GM19467 (cell line): ENCODE measurements at regions not wholly inside any gene's neighbourhood (a gene's known extent, or its start where the extent isn't known, plus 50 kb on each side); places are given as distances from the start of the nearest gene placed in this dataset.

Experiments used
- ATAC-seq: cut with Tn5 transposase; IDR thresholded peaks from one replicate; pipeline ENCODE4 v1.9.1; 2021; ENCODE audit warnings: mild to moderate bottlenecking, moderate library complexity; ENCODE audit not compliant: unreplicated experiment

DNA sequence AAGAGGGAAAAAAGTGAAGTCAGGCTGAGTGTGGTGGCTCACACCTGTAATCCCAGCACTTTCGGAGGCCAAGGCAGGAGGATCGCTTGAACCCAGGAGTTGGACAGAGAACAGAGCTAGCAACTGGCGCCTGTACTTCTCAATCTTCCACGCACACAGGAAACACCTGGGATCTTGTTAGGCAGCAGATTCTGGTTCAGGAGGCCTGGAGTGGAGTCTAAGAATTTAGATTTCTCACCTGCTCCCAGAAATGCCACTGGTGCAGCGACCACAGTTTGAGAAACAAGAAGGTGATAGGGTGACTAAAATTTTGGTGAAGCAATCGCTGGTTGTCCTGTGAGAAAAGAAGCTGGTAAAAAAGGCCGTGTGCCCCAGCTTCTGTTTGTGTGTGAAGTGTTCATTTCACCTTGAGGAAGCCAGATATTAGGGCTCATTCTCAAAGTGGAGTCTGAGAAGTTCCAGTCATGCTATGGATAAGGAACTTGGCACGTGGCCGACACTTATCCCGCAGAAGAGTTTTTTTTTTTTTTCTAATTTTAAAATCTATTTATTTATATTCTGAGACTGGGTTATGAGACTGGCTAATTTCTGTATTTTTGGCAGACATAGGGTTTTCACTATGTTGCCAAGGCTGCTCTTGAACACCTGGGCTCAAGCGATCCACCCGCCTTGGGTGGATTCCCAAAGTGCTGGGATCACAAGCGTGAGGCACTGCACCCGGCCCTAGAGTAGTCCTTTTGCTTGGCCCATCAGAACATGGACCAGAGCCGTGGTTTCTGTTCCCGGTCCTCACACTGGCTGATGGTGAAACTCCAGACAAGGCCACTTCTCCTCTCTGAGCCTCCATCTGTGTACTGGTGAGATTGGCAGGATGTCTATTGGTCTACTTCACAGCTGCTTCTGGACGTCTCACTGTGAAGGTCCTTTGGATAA, 324.6 kb upstream of the PROK2 start:
- ATAC-seq: no peak

GRCh38 chr3:72105306-72105705, 320.4 kb upstream of the PROK2 start:
- no peak for ATAC-seq

GRCh38 chr3:72102112-72102616, 317.2 kb upstream of the PROK2 start:
- peak; percentile 46 for ATAC-seq

- no peak for ATAC-seq
These were observed 316.5 kb upstream of the PROK2 start for GRCh38 chr3:72101494-72101893.

- ATAC-seq: peak; percentile 47
These were observed 315.7 kb upstream of the PROK2 start for GRCh38 chr3:72100601-72101187.

DNA sequence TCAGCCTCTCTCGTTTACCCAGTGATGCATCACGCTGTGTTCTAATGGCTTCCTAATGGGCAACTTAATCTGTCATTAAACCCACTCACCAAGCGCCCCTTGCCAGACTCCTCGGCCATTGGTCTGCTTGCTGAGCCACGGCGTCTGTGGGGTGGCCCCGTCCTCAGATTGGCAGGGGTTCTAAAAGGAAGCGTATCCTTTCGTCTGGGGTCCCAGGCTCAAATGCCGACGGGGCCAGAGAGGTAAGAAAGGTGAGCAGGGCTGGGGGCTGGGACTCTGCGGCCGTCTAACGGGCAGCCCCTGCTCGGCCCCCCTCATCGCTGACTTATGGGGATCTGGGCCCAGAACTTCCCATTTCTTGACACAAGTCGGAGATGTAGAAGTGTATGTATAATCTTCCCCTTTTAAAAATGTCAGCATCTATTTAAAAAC, 315.1 kb upstream of the PROK2 start:
- no peak for ATAC-seq

- no peak for ATAC-seq
These were observed 314.6 kb upstream of the PROK2 start for GRCh38 chr3:72099326-72100079.

DNA sequence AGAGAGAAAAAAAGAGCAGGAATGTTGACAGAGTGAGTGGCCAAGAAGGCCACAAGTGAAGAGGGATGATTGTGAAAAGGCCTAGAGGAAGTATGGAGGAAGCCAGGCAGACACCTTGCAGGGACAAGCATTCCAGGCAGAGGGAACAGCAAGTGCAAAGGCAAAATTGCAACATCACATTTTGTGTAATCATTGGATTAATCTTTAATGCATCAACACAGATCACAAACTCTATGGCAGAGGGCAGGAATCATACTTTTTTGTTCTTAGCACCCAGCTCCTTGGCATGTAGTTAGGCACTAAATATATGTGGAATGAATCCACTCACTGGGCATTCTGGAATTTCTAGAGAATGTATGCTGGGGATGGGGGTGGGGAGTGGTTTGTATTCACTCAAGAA, 312.1 kb upstream of the PROK2 start:
- ATAC-seq: no peak

- no peak for ATAC-seq
These were observed 310.6 kb upstream of the PROK2 start for GRCh38 chr3:72095521-72095920.

GRCh38 chr3:72093992-72094334, 309.0 kb upstream of the PROK2 start:
- no peak for ATAC-seq

DNA sequence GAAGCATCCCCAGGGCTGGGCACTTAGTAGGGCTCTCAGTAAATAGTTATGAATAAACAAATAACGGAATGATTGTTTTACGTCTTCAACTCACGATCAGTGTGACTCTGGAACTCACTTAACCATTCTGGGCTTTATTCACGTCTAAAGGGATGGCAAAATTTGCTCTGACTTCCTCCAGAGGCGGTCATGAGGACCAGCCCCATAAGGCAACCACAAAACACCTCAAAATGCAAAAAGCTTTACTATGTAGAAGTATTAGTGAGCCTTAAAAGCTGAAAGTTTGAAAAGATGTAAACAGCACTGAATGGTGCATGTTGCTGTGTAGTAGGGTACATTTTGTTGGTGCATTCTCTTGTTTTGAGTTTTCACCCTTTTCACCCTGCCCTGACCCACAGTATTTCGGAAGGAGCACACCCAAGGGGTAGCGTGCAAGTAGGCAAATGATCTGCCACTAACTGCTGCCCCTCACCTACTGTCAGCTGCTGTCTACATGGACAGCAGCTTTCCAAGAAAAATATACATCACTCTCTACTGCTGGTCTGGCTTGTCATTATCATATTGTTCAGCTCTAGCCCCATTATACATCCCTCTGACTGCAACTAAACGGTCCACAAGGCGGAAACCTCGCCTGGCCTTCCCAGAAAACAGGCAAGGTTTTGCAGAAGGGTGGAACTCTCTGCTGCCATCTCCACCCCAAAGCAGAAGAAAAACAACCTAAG, 308.5 kb upstream of the PROK2 start:
- no peak for ATAC-seq

GRCh38 chr3:72092778-72093177, 307.8 kb upstream of the PROK2 start:
- ATAC-seq: no peak

GRCh38 chr3:72088486-72089025, 303.6 kb upstream of the PROK2 start:
- ATAC-seq: no peak

DNA sequence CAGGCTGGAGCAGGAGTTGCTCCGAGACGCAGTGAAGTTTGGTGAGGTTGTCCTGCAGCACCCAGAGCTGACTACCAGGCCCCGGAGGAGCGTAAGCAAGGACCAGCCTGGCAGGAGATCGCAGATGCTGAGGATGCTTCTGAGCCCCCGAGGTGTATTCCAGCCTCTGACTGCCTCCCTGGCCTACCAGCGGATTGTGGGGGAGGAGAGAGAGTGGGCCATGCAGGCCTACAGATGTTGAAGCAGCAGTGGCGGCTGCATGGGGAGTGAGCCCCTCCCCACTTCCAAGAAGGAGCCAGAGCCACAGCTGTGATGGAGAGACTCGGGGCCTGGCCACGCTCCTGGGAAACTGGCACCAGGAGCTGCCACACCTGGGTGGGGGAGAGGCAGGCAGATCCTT, 302.5 kb upstream of the PROK2 start:
- no peak for ATAC-seq

DNA sequence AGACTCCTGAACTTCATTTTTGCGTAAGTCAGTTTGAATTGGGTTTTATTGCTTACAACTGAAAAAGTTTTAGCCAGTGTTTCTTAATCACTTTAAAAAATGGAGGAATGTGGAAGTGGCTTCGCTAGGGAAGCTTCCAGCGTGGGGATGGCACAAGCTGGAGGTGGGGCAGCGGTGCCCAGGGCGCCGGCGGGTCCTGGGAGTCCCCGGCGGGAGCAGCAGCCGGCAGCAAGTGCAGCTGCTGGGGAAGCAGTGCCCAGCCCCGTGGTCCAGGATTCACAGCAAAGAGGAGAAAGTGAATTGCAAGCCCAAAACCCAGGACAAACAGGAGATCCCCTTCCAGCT, 301.8 kb upstream of the PROK2 start:
- ATAC-seq: no peak

DNA sequence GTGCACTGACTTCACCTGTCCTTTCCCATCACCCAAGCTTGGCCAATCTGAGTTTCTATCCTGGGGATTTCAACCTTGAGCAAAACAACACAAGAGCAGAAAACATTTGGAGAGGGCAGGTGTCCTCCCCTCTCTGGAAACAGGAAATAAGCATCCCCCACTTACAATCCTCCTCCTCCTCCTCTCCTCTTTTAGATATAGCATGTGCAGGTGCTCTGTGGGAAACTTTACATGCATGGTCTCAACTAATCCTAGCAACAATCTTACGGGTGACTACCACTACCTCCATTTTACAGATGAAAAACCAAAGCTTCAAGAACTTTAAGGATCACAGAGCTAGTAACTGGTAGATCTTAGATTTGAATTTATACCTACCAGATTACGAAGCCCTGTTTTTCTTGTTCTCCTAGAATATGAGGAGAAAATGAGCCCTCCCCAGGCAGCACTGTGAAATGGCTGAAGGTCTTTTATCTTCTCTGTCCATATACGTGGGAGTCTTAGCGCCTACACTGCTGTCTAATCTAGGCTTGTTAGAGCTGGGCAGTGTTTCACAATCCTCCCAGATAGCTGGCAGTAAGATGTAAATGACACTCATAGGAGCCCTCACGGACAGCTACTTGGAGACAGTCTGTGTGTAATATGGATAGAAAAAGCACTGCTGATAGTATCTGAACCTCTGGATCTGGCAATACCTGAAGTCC, 301.2 kb upstream of the PROK2 start:
- ATAC-seq: no peak

- no peak for ATAC-seq
These were observed 300.1 kb upstream of the PROK2 start for GRCh38 chr3:72085036-72085435.

DNA sequence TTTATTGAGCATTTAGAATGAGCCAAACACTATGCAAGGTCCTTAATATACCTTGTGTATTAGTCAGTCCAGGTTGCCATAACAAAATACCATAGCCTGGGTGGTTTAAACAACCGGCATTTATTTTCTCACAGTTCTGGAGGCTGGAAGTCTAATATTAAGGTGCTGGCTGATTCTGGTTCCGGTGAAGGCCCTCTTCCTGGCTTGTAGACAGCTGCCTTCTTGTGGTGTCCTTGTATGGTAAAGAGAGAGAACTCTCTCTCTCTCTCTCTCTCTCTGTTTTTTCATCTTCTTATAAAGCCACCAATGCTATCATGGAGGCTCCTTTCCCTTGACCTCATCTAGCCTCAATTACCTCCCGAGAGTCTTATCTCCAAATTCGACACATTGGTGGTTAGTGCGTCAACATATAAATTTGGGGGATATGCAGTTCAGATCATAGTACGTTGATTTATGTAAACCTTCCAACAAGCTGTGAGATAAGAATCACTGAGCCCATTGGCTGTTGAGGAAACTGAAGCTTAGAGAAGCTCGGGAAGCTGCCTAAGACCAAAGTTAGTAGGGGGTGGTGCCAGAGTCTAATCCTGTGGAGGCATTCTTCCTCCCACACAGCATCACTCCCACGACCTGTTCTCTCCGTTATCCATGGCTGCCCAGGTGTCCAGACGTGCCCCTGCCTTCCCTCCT, 298.0 kb upstream of the PROK2 start:
- ATAC-seq: no peak

DNA sequence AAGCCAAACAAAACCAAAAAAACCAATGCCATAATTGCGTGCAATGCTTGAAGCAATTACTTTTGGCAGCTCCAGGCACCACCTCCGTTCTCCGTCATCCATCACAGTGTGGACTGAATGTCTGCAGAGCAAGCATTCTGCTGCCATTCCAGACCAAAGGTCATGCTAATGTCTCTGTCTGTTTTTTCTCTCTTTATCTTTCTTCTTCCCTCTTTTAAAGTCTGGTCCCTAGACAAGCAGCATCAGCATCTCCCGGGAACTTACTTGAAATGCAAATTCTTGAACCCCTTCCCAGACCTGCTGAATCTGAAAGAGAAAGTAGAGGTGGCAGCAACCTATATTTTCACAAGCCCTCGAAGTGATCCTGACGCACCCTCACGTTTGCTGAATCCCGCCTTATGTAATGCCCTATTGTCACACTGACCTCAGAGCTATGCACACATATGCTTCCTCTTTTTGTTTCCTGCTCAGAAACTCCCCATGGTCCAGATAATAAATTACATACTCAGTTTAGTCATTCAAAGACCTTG, 297.3 kb upstream of the PROK2 start:
- peak; percentile 40 for ATAC-seq
